Heart right ventricle (tissue), 16 donors: ENCODE measurements at regions not wholly inside any gene's neighbourhood (a gene's known extent, or its start where the extent isn't known, plus 50 kb on each side); places are given as distances from the start of the nearest gene placed in this dataset.

Experiments used
- ATAC-seq, 8 donors: fragments of 200-7000 bp; cut with Tn5 transposase; one replicate each; pipeline ENCODE4 v1.9.1; 2020; ENCODE audit warnings: mild to moderate bottlenecking in 8 of 8, moderate library complexity in 8 of 8, moderate number of reproducible peaks in 1 of 8
- DNase-seq, 2 donors: peaks; one replicate each; pipeline ENCODE4 v3.0.0-alpha.2; 2020
- H3K27ac ChIP-seq, 10 donors: fragments of 200-600 bp; sonication (generic) in 2 of 10; one replicate each; pipeline versions ENCODE4 v1.5.0 to v1.8.0; 2020 to 2022; ENCODE audit warnings: mild to moderate bottlenecking in 3 of 10
- H3K27me3 ChIP-seq, 7 donors: fragments of 200-600 bp; one replicate each; pipeline ENCODE4 v1.8.0; 2021 to 2022; ENCODE audit warnings: mild to moderate bottlenecking in 2 of 7
- H3K36me3 ChIP-seq, 9 donors: fragments of 200-600 bp; sonication (generic) in 1 of 9; one replicate each; pipeline versions ENCODE4 v1.5.0 to v1.8.0; 2020 to 2022; ENCODE audit warnings: mild to moderate bottlenecking in 2 of 9
- H3K4me1 ChIP-seq, 9 donors: fragments of 200-600 bp; sonication (generic) in 1 of 9; one replicate each; pipeline versions ENCODE4 v1.5.0 to v1.8.0; 2020 to 2022; ENCODE audit warnings: mild to moderate bottlenecking in 4 of 9
- H3K4me3 ChIP-seq, 10 donors: fragments of 200-600 bp; sonication (generic) in 2 of 10; one replicate each; pipeline versions ENCODE4 v1.5.0 to v1.8.0; 2020 to 2022; ENCODE audit warnings: mild to moderate bottlenecking in 7 of 10, moderate library complexity in 2 of 10
- H3K9me3 ChIP-seq, 11 donors: fragments of 200-600 bp in 10 of 11; sonication (generic) in 2 of 11; one replicate each; pipeline versions ENCODE4 v1.5.0 to v1.8.0; 2013 to 2022; ENCODE audit warnings: mild to moderate bottlenecking in 2 of 11, control low read depth in 1 of 11, moderate library complexity in 1 of 11
- WGBS, 2 donors: extraction: QIAGEN DNeasy Blood & Tissue Kit; methylation state at CpG; one replicate each; pipeline ENCODE4 v1.1.7; 2013; ENCODE audit warnings: inconsistent platforms in 1 of 2; 5-methylcytosine and 5-hydroxymethylcytosine counted together
- intact Hi-C, 10 donors: fragments of 100-400 bp; cut with DNase I; formaldehyde crosslinking; loops; one replicate each; pipeline versions ENCODE4 v1.11.1 to v1.14.2; 2022
- TF ChIP-seq, protein P1 (sequence below), 9 donors: fragments of 200-600 bp; sonication (generic) in 2 of 9; IDR thresholded peaks; one replicate each; pipeline versions ENCODE4 v1.5.0 to v1.8.0; 2021 to 2022; ENCODE audit warnings: antibody characterized with exemption in 9 of 9, mild to moderate bottlenecking in 5 of 9, moderate library complexity in 1 of 9
- donor health status: Arrhythmogenic right ventricular cardiomyopathy.
- donor health status: ischemic (EF 13 %, LVEDD 7.1; RV severe dilation, severe dysfunction).
- donor health status: healthy with polysubstance abuse.
- donor health status: DM: no; HTN: yes; CAD: no.
- donor health status: DM: no; HTN: no; CAD: no.
- donor health status: ischemic (EF 25% LVEDD 6.9; RV normal size, moderate dysfunction).
- donor health status: ischemic (EF 25% LVEDD 5.7; RV mildly dilated, moderate dysfunction).
- donor health status: healthy.
- donor health status: DM: yes; HTN: yes; CAD: no.
- donor health status: Ischemic cardiomyopathy.
- donor health status: ischemic (EF 35%, LVEDD 5.7; RV mildly dilated, moderate dysfunction).
- donor health status: nonischemic (EF 11% LVEDD 7.7; RV severe dilation, severe dysfunction).
- donor health status: DM: yes; HTN: yes; CAD: no.
- donor health status: PGD.
- donor health status: ischemic (EF 29% LVEDD 5.4; RV normal size, mild dysfunction).
- donor health status: nonischemic (EF 23%, LVEDD 6.1; RV moderate dilation, normal function).

DNA sequence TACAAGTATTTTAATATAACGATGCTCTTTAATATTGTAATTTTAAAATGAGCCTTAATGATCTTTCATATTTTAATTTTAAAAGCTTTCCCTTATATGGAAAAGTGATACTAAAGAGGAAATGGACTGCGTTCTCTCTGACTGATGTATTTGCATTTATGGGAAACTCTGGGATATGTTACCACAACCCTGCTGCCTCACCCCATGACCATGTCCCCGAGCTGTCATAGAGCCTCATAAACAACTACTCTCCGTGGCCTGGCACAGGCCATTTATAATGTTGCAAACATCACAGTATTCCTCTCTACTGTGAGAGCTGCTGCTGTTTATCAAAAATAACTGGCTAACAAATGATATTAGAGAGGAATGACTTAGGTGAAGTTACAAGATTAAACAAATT, 75.8 kb upstream of the SEC11C start:
- ATAC-seq (peak in 1 of 8 donors; percentile 34), DNase-seq (no peak)
- Histone ChIP-seq H3K9me3 (no peaks in the 10 kb centered on the region), H3K4me3 (no peak overlapping the region), H3K27me3 (no peaks in the 10 kb centered on the region), H3K36me3 (no peaks in the 10 kb centered on the region), H3K4me1 (peaks cover 0 to 13% (median 9%) of the 10 kb centered on the region in 9 donors), H3K27ac (peak overlapping the region in 3 of 10 donors; percentile 12 to 52 (median 51))
- TF ChIP-seq, protein P1, sequence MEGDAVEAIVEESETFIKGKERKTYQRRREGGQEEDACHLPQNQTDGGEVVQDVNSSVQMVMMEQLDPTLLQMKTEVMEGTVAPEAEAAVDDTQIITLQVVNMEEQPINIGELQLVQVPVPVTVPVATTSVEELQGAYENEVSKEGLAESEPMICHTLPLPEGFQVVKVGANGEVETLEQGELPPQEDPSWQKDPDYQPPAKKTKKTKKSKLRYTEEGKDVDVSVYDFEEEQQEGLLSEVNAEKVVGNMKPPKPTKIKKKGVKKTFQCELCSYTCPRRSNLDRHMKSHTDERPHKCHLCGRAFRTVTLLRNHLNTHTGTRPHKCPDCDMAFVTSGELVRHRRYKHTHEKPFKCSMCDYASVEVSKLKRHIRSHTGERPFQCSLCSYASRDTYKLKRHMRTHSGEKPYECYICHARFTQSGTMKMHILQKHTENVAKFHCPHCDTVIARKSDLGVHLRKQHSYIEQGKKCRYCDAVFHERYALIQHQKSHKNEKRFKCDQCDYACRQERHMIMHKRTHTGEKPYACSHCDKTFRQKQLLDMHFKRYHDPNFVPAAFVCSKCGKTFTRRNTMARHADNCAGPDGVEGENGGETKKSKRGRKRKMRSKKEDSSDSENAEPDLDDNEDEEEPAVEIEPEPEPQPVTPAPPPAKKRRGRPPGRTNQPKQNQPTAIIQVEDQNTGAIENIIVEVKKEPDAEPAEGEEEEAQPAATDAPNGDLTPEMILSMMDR (IDR thresholded peaks at IDR 0.05) = no peak
- intact Hi-C loops = no loop called here
- 72 to 79% methylated on average over 4 of the region's 4 CpGs for WGBS, 2 donors

DNA sequence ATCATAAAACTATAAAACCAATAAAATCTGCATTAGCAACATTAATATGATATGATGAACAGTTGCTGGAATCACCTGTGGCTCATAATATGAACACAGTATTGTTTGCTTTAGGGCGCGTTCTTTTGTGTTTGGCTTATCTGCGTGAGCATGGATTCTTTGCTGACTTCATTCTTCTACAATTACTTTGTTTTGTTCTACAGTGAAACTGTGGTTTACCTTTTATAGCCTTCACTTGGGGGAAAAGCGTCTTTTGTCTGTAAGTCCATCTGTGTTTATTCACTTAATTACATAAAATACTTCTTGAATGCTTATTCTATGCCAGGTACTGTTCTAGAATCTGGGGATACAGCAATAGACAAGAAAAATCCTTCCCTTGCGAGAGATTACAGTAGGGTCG, 74.0 kb upstream of the SEC11C start:
- 94 to 98% methylated on average over 6 of the region's 6 CpGs for WGBS, 2 donors
- H3K36me3 ChIP-seq = no peaks in the 10 kb centered on the region
- no peak overlapping the region for H3K4me3 ChIP-seq
- no peak overlapping the region for H3K27ac ChIP-seq
- TF ChIP-seq, protein P1 (IDR thresholded peaks at IDR 0.05) = no peak
- peaks cover 0 to 18% (median 9%) of the 10 kb centered on the region in 9 donors for H3K4me1 ChIP-seq
- ATAC-seq (no peak), DNase-seq (no peak)
- intact Hi-C loops = loop anchor here in 1 of 10 donors (5.0 kb wide), 1 partner anchor 298 kb away; no protein-coding TSS in a partner anchor
- no peaks in the 10 kb centered on the region for H3K9me3 ChIP-seq
- H3K27me3 ChIP-seq = no peaks in the 10 kb centered on the region

DNA sequence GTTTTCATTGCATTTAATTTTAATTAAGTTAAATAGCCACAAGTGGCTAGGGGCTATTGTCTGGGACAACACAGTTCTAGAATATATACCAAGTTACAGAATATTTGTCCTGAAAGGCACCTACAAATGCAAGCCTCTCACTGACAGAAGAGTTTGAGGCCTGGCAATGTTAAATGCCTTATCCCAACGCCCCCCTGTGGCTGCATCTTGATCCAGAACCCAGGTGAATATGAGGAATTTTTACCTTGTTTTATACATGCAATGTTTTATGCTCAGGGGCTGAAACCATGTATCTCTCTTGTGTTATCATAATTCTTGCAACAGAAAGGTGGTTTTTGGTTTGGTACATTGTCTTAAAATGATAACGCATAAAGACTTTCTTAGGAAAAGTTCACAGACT, 71.8 kb upstream of the SEC11C start:
- H3K36me3 ChIP-seq = no peaks in the 10 kb centered on the region
- no peaks in the 10 kb centered on the region for H3K9me3 ChIP-seq
- WGBS, 2 donors = 65 to 67% methylated on average over 2 of the region's 2 CpGs
- no peaks in the 10 kb centered on the region for H3K27me3 ChIP-seq
- H3K4me1 ChIP-seq = peaks cover 0 to 19% (median 9%) of the 10 kb centered on the region in 9 donors
- intact Hi-C loops = loop anchor here in 2 of 10 donors (2.0 to 5.0 kb wide), 2 partner anchors 285 to 301 kb away; no protein-coding TSS in a partner anchor
- TF ChIP-seq, protein P1 (IDR thresholded peaks at IDR 0.05) = peak in 8 of 9 donors; percentile 21 to 72 (median 45)
- no peak overlapping the region for H3K27ac ChIP-seq
- ATAC-seq (no peak), DNase-seq (no peak)
- no peak overlapping the region for H3K4me3 ChIP-seq

DNA sequence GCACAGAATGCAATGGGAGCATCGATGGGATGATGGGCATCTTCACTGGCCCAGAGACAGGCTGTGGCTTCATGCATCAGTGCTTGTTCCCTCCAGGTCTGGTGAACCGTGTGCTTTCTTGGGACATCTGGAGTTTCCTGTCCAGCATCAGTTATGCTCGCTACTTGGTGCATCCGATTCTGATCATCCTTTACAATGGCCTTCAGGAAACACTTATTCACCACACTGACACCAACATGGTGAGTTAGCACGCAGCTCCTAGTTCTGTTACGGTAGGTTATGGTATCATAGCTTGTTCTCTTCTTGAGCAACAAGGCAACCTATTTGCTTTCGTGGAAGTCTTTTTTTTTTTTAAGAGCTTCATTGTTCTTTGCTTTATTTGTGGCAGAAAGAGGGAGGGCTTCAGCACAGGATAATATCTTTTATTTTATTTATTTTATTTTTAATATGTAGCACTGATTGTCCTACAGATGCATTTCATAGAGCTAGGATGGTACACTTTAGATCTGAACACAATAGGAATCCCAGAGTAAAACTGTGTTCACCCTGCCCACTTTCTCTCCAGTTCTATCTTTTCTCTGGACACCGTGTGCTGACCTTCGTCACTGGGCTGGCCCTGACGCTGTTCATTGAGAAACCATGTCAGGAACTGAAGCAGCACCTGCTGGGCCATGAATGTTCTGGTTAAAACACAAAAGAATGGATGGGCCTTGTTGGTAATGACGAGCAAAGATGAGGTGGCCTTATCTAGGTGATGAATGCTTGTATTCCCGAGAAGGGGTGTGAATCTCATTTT, 71.2 kb upstream of the SEC11C start:
- Histone ChIP-seq H3K9me3 (no peaks in the 10 kb centered on the region), H3K4me1 (peaks cover 0 to 13% (median 6%) of the 10 kb centered on the region in 9 donors), H3K4me3 (no peak overlapping the region), H3K27me3 (no peaks in the 10 kb centered on the region), H3K36me3 (no peaks in the 10 kb centered on the region), H3K27ac (no peak overlapping the region)
- no peak for ATAC-seq
- TF ChIP-seq, protein P1 (IDR thresholded peaks at IDR 0.05) = no peak
- intact Hi-C loops = loop anchor here in 2 of 10 donors (2.0 to 5.0 kb wide), 2 partner anchors 286 to 301 kb away; no protein-coding TSS in a partner anchor
- 88 to 91% methylated on average over 12 of the region's 12 CpGs for WGBS, 2 donors
- DNase-seq = no peak
